ENCODE measurements at regions not wholly inside any gene's neighbourhood (a gene's known extent, or its start where the extent isn't known, plus 50 kb on each side); places are given as distances from the start of the nearest gene placed in this dataset.

DNA sequence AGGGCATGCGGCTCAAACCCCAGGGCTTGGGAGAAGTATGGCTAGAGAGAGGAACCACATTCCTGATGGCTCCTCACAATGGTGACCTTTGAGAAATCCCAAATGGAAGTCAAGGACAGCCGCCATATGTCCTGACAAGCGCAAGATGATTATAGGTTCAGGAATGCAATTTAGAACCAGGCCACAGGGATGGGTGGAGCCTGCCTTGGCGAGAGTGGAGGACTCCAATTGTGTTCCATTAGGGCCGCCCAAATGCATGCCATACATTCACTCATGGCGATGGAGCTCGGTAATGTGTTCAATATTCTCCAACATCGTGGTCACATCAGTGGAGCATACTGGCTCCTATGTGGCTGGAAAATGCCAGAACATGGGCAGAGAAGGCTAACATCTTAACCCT, 662.9 kb upstream of the ID2 start:
- no peak for TF ChIP-seq POLR2AphosphoS5 (IDR thresholded peaks at IDR 0.05; ENCODE audit: low read depth, low read length)
- TF ChIP-seq FOXP2 (optimal IDR thresholded peaks at IDR 0.05; ENCODE audit: borderline replicate concordance, extremely low read depth, extremely low read length, insufficient read depth): no peak
- TF ChIP-seq, protein P1, sequence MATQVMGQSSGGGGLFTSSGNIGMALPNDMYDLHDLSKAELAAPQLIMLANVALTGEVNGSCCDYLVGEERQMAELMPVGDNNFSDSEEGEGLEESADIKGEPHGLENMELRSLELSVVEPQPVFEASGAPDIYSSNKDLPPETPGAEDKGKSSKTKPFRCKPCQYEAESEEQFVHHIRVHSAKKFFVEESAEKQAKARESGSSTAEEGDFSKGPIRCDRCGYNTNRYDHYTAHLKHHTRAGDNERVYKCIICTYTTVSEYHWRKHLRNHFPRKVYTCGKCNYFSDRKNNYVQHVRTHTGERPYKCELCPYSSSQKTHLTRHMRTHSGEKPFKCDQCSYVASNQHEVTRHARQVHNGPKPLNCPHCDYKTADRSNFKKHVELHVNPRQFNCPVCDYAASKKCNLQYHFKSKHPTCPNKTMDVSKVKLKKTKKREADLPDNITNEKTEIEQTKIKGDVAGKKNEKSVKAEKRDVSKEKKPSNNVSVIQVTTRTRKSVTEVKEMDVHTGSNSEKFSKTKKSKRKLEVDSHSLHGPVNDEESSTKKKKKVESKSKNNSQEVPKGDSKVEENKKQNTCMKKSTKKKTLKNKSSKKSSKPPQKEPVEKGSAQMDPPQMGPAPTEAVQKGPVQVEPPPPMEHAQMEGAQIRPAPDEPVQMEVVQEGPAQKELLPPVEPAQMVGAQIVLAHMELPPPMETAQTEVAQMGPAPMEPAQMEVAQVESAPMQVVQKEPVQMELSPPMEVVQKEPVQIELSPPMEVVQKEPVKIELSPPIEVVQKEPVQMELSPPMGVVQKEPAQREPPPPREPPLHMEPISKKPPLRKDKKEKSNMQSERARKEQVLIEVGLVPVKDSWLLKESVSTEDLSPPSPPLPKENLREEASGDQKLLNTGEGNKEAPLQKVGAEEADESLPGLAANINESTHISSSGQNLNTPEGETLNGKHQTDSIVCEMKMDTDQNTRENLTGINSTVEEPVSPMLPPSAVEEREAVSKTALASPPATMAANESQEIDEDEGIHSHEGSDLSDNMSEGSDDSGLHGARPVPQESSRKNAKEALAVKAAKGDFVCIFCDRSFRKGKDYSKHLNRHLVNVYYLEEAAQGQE (IDR thresholded peaks at IDR 0.05; ENCODE audit: insufficient read depth in 1 of 2, low read depth in 2 of 2, low read length in 2 of 2): no peak
